NCI-H2107 treated with DMSO at 0.1 percent for 48 hours (cell line): ENCODE measurements at regions not wholly inside any gene's neighbourhood (a gene's known extent, or its start where the extent isn't known, plus 50 kb on each side); places are given as distances from the start of the nearest gene placed in this dataset.
"Not testable (repeated sequence)": the region's sequence is repeated elsewhere in the genome, so short reads cannot be mapped to it uniquely, and the experiment has no call there.

Experiments
- DNase-seq: peaks from one replicate; lab custom pipeline; 2025; ENCODE audit not compliant: unreplicated experiment; lab: John Stamatoyannopoulos, UW

DNA sequence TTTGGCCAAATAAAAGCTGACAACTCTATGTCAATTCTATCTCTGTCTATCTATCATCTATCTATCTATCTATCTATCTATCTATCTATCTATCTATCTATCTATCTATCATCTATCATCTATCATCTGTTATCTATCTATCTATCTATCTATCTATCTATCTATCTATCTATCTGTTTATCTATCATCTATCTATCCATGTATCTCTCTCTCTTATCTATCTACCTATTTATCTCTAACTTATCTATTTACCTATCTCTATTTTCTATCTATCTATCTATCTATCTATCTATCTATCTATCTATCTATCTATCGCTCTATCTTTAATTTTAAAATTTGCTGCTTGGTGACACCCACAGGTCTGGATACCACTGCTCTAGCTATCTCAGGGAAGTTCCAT, 271.1 kb downstream of the VRK1 start:
- not testable (repeated sequence) for DNase-seq

DNA sequence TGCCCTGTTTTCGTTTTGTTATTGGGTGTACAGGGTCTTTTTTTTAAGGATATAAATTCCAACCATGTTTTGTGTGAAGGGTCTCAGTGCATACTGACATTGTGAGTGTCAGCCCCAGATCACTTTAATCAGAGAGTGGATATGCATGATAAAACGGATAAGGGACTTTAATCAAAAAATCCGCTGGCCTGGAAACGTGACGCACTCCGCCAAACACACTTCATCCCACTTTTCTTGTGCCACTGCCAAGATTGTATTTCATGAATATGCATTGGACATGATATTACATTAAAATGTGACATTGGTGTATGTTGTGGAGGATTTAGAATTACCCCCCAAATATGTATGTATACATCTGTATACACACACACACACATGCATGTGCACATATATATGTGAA, 273.1 kb downstream of the VRK1 start:
- DNase-seq, result no peak

DNA sequence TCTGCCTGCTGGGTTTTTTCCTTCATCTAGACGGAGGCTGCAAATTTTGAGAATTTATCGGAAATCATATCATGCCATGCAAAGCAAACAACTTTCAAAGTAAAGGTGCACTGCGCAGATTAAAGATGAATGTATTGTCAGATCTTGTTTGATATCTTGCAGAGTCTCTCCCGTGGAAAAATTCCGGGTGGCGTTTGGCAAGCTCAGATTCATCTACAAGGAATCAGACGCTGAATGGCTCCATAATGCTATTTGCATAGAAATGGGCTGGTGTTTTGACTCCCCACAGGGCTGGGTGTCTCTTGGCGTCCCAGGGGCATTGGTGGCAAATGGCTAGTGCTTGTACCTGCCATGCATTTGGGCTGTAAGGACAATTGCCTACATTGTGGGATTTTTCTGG, 274.0 kb downstream of the VRK1 start:
- no peak for DNase-seq

DNA sequence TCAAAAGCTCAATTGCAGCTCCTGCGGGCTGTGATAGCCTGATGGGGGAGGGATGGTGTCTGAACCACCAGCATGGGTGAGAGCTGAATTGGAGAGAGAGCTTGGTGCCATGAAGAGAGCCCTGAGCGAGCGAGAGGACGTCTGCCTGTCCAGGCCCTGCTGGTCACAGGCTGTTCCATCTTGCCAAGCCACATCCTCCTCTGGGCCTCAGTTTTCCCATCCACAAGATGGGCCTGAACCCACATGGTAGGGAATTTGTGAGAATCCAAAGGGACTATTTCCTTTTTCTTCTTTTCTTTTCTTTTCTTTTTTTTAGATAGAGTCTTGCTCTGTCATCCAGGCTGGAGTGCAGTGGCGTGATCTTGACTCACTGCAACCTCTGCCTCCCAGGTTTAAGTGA, 276.4 kb downstream of the VRK1 start:
- no peak for DNase-seq

DNA sequence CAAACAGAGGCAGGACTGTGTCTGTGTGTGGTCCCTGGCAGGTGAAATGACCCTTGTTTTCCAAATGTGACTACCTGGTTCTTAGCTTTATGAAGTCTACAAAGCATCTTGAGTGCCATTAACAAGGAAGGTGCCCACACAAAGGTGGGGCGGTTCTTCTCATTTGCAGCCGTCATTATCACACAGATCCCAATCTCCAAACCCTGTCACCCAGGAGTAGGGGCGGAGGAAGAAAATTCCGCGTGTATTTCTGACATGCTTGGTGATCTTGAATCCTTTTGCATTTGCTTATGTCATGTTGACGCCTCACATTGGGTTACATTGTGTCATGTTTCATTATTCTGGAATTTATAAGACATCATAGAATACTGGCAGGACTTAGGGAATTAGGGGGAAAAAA, 277.3 kb downstream of the VRK1 start:
- DNase-seq, result no peak

DNA sequence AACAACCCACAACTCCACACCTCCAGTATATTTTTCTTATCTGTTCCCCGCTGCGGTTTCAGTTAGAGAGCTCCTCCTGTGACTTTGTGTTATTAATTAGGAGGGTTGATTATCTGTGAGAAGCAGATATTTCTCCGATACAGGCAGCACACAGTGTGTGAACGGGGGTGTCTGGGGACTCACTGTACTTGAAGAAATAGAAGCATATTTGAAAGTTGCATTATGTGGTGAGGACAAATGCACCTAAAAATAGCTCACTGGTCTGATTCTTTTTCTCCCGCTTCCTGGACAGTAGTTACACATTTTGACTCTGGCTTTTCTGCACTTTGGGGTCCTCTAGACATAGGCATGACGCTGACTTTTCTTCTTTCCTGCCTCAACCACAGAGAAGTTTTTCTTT, 277.7 kb downstream of the VRK1 start:
- DNase-seq, result no peak

DNA sequence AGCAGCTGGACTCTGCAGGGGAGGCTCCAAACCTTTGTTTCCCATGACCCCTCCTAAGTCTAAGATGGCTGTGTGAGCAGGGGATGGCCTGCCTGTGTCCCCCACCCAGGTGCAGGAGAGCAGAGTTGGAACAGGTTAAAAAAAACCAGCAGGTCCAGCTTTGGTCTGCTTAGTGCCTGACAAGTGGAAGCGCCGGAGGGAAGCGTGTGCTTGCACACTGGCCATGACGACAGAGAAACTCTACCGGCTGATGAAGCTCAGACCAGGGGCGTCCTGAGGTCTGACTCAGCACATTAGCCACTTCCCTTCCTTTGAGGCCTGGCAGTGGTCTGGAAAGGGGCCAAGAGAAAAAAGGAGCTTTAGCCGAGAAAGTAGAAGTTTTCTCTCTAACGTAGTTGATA, 280.1 kb downstream of the VRK1 start:
- no peak for DNase-seq

DNA sequence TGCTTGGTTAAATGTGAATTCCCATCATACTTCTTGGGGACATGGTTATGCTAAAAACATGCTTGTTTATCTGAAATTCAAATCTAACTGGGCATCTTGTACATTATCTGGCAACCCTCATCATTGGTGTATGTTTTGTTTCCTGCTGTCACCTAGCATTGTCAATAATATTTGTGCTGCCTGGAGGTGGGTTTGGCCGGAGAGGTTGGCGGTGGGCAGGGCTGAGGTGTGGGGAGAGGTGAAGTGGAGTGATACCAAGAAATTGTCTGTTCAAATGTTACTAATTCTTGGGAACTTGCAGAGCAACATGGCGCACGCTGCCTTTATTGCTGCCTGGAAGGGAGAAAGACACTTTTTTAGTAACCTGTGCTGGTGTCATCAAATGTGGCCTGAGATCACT, 280.5 kb downstream of the VRK1 start:
- DNase-seq, result no peak

DNA sequence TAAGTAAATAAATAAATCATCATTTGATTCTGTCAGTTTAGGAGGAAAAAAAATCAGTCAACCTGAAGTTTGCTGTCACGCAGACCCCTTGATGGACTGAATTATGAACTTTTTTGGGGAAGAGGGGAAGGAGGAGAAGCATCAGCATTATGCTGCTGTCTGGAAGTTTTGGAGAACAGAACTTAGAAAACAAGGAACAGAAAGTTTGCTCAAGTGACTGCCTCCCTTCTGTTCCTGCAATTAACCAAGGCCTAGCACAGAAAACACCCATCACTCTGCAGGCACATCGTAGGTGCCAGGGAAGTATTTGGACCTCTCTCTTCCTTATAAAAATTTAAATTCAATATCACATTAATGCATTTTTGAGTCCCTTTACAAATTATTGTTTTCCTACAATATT, 283.8 kb downstream of the VRK1 start:
- DNase-seq, result no peak

DNA sequence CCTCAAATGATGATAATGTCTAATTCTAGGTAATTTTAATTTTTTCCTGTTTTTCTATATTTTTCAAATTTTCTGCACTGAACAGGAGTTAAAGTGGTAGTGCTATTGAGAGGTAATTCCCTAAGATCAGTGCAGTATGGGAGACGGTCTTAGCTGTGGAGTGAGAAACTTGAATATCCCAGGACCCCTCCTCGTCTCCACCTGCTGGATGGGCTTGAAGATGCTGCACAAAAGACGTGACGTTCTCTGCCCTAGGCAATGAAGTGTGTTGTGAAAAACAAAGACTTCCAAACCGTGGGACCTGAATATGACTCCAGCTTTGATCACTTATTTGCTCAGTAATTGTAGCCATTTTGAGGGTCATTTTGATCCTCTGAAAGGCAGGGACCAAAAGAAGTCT, 298.1 kb downstream of the VRK1 start:
- DNase-seq, result no peak

DNA sequence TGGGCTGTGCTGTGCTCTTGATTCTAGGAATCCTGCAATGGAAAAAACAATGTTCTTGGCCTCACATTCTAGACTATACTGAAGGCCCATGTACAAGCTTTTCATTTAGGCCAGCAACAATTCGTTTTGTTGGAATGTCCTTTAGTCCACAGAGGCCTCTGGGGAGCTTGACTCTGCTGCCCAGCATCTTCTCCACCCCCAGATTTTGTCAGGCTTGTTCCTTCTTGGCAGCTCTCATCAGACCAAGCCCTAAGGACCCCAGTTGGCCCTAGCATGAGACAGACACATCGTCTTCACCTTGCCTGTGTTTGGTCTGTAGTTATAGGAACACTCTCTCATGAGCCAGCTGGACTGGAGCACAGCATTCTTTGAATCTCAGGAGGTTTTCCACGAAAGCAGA, 300.1 kb downstream of the VRK1 start:
- no peak for DNase-seq

DNA sequence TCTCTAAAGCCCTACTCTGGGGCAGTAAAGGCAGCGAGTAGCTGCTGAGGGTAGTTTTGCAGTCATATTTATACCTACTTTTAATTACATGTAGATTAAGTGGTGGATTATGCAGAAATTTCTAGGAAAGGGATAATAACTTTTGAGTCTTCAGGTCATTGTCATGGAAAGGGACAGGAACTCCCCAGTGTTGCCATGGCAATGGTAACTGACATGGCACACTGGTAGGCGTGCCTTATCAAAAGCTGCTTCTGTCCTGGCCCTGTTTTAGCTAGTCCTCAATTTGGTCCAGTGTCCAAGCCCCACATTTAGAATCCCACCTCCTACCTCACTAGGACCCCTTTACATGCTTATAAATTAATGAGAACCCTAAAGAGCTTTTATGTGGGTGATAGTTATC, 303.1 kb downstream of the VRK1 start:
- DNase-seq, result no peak

DNA sequence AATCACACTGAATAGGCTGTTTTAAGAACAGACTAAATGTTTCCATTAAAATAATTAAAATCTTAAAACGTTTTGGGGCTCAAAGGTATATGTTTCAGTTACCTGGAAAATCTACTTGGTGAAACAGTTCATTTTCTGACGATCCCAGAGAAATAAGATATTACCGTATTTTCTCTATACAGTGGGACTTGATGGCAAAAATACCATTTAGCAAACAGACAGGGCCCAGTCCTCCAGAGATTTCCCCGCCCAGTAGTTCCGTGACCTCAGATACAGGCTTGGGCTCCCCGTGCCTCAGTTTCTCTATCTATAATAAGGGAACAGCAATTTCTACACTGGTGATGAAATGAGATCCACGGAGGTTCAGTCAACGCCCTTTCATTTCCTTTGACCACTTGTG, 304.4 kb downstream of the VRK1 start:
- no peak for DNase-seq

DNA sequence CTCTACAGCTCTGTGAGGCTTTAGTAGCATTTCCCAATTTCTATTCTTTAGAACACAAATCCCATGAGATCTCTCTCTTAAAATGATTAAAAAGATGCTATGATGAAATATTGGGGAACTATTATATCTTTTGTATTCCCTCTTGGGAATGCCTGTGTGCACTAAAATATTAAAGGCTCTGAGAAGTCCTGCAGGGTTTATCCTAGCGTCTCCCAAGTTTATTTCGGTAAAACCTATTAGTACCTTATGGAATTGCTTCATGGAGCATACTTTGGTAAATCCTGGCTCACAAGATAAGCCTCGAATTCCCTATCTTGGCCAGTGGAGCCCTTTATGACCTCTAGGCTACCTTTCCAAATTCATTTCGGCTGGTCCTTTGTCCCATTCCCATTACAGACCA, 306.8 kb downstream of the VRK1 start:
- no peak for DNase-seq

DNA sequence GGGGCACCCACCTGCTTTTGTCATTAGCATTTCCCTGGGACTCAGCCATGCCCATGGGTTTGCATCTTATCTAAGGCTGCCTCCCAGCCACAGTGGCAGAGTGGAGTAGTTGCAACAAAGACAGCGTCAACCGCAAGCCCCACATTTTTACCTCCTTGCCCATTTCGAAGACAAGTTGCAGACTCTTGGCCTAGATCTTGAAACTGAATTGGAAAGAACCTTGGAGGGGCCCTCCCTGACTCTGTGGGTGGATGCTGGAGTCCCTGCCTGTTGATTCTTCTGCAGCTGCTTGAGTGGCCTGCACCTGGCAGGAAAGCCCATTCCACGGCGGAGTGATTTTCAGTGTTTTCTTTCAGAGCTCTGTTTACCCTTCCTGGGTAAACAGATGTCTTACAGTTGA, 309.0 kb downstream of the VRK1 start:
- DNase-seq, result no peak

DNA sequence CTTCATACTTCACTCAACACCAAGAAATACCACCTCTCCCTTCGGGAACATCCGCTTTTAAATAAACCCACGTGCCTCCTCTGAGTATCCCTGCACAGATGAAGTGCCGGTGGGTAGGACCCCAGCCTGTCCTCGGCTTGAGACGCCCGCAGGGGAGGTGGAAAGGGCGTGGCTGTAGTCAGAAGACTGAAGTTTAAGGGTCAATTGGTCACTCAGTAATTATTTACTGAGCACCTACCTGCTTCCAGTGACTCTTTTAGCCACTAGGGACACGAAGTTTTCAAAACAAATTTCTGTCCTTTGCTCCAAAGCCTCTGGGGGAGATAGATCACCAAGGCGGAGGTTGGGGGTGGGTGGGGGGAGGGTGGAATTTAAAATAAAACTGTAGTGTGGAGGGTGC, 309.4 kb downstream of the VRK1 start:
- DNase-seq, result no peak

DNA sequence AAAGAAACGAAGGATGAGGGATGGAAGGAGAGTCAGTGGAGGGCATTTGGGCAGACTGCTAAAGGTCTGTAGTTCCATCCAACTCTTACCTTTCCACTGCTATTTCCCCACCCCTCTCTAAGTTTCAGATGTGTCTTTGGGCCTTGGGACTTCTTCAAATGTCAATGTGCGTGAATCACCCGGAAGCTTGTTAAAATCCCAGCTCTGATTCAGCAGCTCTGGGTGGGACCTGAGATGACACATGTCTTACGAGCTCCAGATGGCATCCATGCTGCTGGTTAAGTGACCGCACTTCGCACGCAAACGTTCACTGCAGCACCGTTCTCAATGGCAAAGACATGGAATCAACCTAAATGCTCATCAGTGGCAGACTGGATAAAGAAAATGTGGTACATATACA, 309.9 kb downstream of the VRK1 start:
- no peak for DNase-seq

DNA sequence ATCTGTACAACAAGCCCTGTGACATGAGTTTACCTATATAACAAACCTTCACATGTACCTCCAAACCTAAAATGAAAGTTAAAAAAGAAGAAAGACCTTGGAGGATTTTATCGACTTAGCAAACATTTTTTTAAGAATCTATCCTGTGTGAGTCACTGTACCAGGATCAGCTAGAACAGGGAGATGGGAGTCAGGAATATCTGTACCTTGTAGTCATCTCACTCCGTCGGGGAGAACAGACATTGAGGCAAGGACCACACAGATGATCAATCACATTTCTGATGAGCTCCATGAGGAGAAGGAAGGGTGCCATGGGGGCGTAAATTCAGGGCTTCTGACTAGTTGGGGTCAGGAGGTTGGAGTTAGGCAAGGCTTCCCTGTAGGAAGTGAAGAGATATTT, 310.6 kb downstream of the VRK1 start:
- DNase-seq, result no peak

DNA sequence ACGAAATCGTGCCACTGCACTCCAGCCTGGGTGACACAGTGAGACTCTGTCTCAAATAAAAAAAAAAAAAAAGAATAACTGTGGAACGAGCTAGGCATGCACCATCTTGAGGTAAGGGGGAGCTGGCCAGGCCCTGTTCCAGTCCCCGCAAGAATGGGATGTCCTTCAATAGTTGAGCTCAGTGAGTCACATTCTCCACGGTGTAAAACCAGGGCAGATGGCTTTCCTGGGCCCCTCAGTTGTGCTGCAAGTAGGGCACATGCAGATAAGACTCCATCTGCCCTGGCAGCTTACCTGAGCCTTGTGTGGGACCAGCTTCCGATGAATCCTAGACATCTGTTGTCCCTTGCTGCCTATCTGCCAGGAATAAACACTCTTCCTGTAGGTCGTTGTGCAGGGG, 312.1 kb downstream of the VRK1 start:
- DNase-seq, result no peak

DNA sequence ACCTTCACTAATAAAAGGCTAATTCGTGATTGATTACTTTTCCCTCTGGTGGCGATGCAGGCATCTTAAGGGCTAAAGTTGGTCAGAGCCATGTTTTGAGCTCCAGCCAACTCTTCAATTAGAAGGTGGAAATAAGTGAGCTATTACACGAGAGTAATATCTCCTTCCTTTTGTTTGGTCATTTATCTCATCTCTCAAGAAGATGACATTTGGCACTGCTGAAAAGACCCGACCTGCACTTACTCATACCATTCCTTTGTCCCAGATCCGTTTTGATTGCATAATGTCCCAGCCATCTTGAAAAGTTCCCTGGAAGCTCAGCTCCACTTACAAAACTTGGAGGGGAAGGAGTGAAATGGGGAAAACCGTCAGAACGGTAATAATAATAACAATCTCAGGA, 316.2 kb downstream of the VRK1 start:
- no peak for DNase-seq

DNA sequence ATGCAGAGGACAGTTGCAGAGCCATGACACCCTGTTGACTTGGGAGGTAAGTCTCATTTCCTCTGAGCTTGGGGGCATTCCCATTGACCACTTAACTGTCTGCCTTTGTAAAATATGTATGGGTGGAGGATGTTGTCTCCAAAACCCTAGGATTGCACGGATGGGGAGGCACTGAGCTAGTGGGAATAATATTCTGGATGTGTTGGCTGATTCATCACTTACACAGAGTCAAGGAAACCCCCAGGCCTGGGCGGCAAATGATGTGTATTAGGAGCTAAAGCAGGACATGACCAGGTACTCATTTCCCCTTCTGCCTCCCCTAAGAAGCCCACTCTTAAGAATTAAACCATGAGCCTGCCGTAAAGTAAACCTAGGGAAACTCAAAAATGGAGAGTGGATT, 319.4 kb downstream of the VRK1 start:
- DNase-seq, result no peak

DNA sequence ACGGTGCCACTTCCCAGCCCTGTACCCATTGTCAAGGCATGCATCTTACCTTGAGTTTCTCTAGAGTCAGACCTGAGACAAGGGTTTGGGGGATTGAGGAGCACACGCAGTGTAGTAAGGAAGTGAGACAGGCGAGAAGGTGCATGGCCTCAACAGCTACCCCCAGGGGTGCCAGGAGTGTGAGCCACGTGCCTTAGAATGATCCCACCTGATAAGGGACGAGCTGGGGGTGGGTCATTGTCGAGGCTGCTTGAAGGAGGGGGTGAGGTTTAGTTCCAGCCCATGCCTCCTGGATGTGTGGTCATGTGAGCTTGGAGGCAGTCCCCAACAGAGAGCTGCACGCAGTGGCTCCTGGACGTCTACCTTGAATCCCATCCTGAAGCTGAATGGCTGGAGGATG, 320.5 kb downstream of the VRK1 start:
- no peak for DNase-seq

DNA sequence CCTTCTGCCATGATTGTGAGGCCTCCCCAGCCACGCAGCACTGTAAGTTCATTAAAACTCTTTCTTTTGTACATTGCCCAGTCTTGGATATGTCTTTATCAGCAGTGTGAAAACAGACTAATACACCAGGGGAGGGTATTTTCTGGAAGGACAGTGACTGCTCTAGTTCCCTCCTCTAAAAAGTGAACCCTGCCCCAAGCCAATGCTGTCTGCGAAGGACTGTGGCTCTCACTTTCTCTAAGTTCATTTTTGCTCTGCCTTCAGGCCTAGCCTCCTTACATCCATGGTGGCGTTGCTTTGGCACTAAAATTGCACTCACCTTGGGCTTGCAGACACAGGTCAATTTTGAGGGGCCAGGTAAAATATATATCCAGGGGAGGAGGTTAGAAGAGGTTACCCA, 323.0 kb downstream of the VRK1 start:
- no peak for DNase-seq

DNA sequence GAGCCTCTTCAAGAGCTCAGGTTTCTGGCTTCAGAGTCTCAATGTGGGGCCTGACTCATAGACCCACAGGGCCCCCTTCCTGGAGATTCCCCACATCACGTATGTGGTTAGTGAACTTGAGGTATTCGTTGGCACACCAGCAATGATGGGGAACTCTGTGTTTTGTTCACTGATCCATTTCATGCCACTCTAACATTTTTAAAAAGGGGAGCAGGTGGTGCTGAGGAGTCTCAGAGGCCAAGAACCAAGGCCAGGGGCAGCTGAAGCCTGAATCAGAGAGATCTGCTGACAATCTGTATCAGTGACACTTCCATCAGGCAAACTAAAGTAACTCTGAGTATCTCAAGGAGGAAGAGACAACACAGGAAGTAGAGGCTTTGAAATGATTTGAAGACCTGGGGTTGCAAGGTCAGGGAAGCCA, 323.4 kb downstream of the VRK1 start:
- DNase-seq, result no peak
